GM18873 (cell line): ENCODE measurements at regions not wholly inside any gene's neighbourhood (a gene's known extent, or its start where the extent isn't known, plus 50 kb on each side); places are given as distances from the start of the nearest gene placed in this dataset.
"Not testable (repeated sequence)": the region's sequence is repeated elsewhere in the genome, so short reads cannot be mapped to it uniquely, and the experiment has no call there.

Experiments
- ATAC-seq: cut with Tn5 transposase; IDR thresholded peaks from one replicate; pipeline ENCODE4 v1.9.1; 2021; ENCODE audit warnings: mild to moderate bottlenecking, moderate library complexity, moderate number of reproducible peaks; ENCODE audit not compliant: unreplicated experiment, low FRiP score

- ATAC-seq: no peak
Measured at GRCh38 chr1:215022204-215022603, 60.3 kb upstream of the KCNK2 start.

- ATAC-seq: no peak
Measured at GRCh38 chr1:215022741-215023141, 59.8 kb upstream of the KCNK2 start.

- no peak for ATAC-seq
Measured at GRCh38 chr1:215023155-215023832, 59.2 kb upstream of the KCNK2 start.

GRCh38 chr1:215028954-215029353 is 53.6 kb upstream of the KCNK2 start:
- no peak for ATAC-seq

- ATAC-seq: not testable (repeated sequence)
Measured at GRCh38 chr1:215030581-215030980, 52.0 kb upstream of the KCNK2 start.

- no peak for ATAC-seq
Measured at GRCh38 chr1:215031392-215031791, 51.1 kb upstream of the KCNK2 start.
